Hepatocyte (in vitro differentiated cells): ENCODE measurements at regions not wholly inside any gene's neighbourhood (a gene's known extent, or its start where the extent isn't known, plus 50 kb on each side); places are given as distances from the start of the nearest gene placed in this dataset.

Source experiments
- DNase-seq: peaks from one replicate; pipeline ENCODE4 v3.0.0-alpha.2; 2016; ENCODE audit warnings: low spot score
- H2AFZ ChIP-seq: fragments of 200-600 bp; sonication (generic); 2 replicates; pipeline ENCODE4 v1.6.0; 2016; ENCODE audit warnings: antibody characterized with exemption, mild to moderate bottlenecking
- H3K27ac ChIP-seq: fragments of 200-600 bp; sonication (generic); 2 replicates; pipeline ENCODE4 v1.5.1; 2016; ENCODE audit warnings: mild to moderate bottlenecking
- H3K27me3 ChIP-seq: fragments of 200-600 bp; sonication (generic); 2 replicates; pipeline ENCODE4 v1.6.1; 2016
- H3K36me3 ChIP-seq: fragments of 200-600 bp; sonication (generic); replicated peaks from 2 replicates; pipeline ENCODE4 v1.5.1; 2016; ENCODE audit warnings: low read depth; ENCODE audit not compliant: insufficient read depth
- H3K4me1 ChIP-seq: fragments of 200-600 bp; sonication (generic); 2 replicates; pipeline ENCODE4 v1.5.1; 2016; ENCODE audit warnings: mild to moderate bottlenecking, moderate library complexity; ENCODE audit not compliant: insufficient read depth
- H3K4me2 ChIP-seq: fragments of 200-600 bp; sonication (generic); 2 replicates; pipeline ENCODE4 v1.6.0; 2016
- H3K4me3 ChIP-seq: fragments of 200-600 bp; sonication (generic); 2 replicates; pipeline ENCODE4 v1.5.1; 2016; ENCODE audit warnings: mild to moderate bottlenecking
- H3K79me2 ChIP-seq: fragments of 200-600 bp; sonication (generic); 2 replicates; pipeline ENCODE4 v1.6.0; 2017; ENCODE audit warnings: mild to moderate bottlenecking
- H3K9me2 ChIP-seq: fragments of 200-600 bp; sonication (generic); replicated peaks from 2 replicates; pipeline ENCODE4 v1.6.0; 2017; ENCODE audit warnings: mild to moderate bottlenecking; ENCODE audit not compliant: insufficient read depth
- H3K9me3 ChIP-seq: fragments of 200-600 bp; sonication (generic); 2 replicates; pipeline ENCODE4 v1.5.1; 2016; ENCODE audit warnings: low read depth, mild to moderate bottlenecking
- H4K20me1 ChIP-seq: fragments of 200-600 bp; sonication (generic); 2 replicates; pipeline ENCODE4 v1.6.0; 2016; ENCODE audit warnings: mild to moderate bottlenecking; ENCODE audit not compliant: insufficient read depth, poor library complexity, severe bottlenecking
- EZH2 ChIP-seq: fragments of 200-600 bp; sonication (generic); IDR thresholded peaks from 2 replicates; pipeline ENCODE4 v1.6.1; 2016; ENCODE audit warnings: antibody characterized with exemption, mild to moderate bottlenecking, borderline replicate concordance
- EZH2phosphoT487 ChIP-seq: fragments of 200-600 bp; sonication (generic); IDR thresholded peaks from one replicate; pipeline ENCODE4 v1.6.1; 2018; ENCODE audit warnings: antibody characterized with exemption, mild to moderate bottlenecking, low read depth, moderate library complexity; ENCODE audit not compliant: unreplicated experiment, severe bottlenecking
- WGBS: methylation state at CpG from one replicate; pipeline ENCODE4 v1.1.6; 2016; ENCODE audit warnings: low lambda C conversion rate; ENCODE audit errors: missing lambda C conversion rate; 5-methylcytosine and 5-hydroxymethylcytosine counted together
- TF ChIP-seq, protein P1 (sequence below): fragments of 200-600 bp; sonication (generic); IDR thresholded peaks from 2 replicates; pipeline ENCODE4 v1.5.1; 2016; ENCODE audit warnings: antibody characterized with exemption, mild to moderate bottlenecking; ENCODE audit not compliant: poor library complexity

DNA sequence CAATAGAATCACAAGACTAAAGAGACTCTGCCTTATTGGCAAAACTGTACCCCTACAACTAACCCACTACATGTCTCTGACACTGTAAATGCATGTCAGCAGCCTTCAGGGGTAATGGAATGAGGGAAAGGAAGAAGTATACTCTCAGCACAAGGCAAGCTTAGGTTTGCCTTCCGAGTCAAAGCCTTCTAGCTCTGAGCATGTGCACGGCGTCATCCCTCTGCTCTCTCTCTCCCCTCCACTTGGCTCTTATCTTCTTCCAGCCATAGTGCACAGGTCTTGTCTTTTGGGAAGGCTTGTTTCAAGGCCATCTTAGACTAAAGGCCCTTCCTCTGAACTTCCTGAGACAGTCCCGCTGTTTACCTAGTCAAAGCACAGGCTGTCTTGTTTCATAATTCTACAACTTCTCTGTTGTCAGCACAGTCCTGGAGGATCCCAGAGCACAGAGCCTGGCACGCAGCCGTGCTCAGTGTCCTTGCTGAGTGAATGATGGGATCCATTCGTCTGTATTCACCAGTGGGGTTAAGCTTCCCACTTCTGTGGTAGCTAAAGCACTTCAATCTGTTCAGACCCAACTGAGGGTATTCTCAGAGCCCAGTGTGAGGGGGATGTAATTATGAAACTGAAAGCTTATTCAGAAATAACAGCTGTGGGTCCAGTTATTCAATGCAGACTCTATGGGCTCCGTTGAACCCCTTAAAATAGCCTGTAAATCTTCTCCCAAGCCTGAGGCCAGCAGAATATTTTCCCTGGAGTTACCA, 166.5 kb upstream of the PLD5 start:
- no peaks in the 10 kb centered on the region for H3K9me2 ChIP-seq
- no peaks in the 10 kb centered on the region for H3K36me3 ChIP-seq
- H3K4me3 ChIP-seq = no peak overlapping the region
- H4K20me1 ChIP-seq = no peaks in the 10 kb centered on the region
- H3K4me1 ChIP-seq = no peaks in the 10 kb centered on the region
- H3K27ac ChIP-seq = no peak overlapping the region
- no peaks in the 10 kb centered on the region for H3K9me3 ChIP-seq
- 80% methylated on average over 8 of the region's 8 CpGs for WGBS
- H3K4me2 ChIP-seq = no peak overlapping the region
- H3K79me2 ChIP-seq = no peaks in the 10 kb centered on the region
- no peaks in the 10 kb centered on the region for H3K27me3 ChIP-seq
- no peak for DNase-seq
- TF ChIP-seq, protein P1, sequence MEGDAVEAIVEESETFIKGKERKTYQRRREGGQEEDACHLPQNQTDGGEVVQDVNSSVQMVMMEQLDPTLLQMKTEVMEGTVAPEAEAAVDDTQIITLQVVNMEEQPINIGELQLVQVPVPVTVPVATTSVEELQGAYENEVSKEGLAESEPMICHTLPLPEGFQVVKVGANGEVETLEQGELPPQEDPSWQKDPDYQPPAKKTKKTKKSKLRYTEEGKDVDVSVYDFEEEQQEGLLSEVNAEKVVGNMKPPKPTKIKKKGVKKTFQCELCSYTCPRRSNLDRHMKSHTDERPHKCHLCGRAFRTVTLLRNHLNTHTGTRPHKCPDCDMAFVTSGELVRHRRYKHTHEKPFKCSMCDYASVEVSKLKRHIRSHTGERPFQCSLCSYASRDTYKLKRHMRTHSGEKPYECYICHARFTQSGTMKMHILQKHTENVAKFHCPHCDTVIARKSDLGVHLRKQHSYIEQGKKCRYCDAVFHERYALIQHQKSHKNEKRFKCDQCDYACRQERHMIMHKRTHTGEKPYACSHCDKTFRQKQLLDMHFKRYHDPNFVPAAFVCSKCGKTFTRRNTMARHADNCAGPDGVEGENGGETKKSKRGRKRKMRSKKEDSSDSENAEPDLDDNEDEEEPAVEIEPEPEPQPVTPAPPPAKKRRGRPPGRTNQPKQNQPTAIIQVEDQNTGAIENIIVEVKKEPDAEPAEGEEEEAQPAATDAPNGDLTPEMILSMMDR = no peak
- TF ChIP-seq EZH2 = no peak
- TF ChIP-seq EZH2phosphoT487 = no peak
- no peak overlapping the region for H2AFZ ChIP-seq

- Histone ChIP-seq H2AFZ (no peak overlapping the region), H3K9me2 (no peaks in the 10 kb centered on the region), H3K36me3 (no peaks in the 10 kb centered on the region), H3K79me2 (no peaks in the 10 kb centered on the region), H3K4me3 (no peak overlapping the region), H3K4me1 (no peaks in the 10 kb centered on the region), H3K4me2 (no peak overlapping the region), H4K20me1 (no peaks in the 10 kb centered on the region), H3K27me3 (no peaks in the 10 kb centered on the region), H3K27ac (no peak overlapping the region), H3K9me3 (no peaks in the 10 kb centered on the region)
- TF ChIP-seq EZH2phosphoT487 (no peak), EZH2 (no peak)
- TF ChIP-seq, protein P1 = no peak
- DNase-seq = no peak
- 94% methylated on average over 17 of the region's 17 CpGs for WGBS
Observed at GRCh38 chr1:242689378-242689777, 164.9 kb upstream of the PLD5 start.

- H3K27ac ChIP-seq = no peak overlapping the region
- TF ChIP-seq EZH2phosphoT487 (no peak), EZH2 (no peak)
- TF ChIP-seq, protein P1 = no peak
- no peaks in the 10 kb centered on the region for H3K9me2 ChIP-seq
- DNase-seq = no peak
- H2AFZ ChIP-seq = no peak overlapping the region
- no peaks in the 10 kb centered on the region for H3K4me1 ChIP-seq
- no peaks in the 10 kb centered on the region for H3K9me3 ChIP-seq
- no peaks in the 10 kb centered on the region for H4K20me1 ChIP-seq
- H3K4me2 ChIP-seq = no peak overlapping the region
- H3K27me3 ChIP-seq = no peaks in the 10 kb centered on the region
- no peak overlapping the region for H3K4me3 ChIP-seq
- no peaks in the 10 kb centered on the region for H3K79me2 ChIP-seq
- no peaks in the 10 kb centered on the region for H3K36me3 ChIP-seq
- WGBS = 88% methylated on average over 10 of the region's 10 CpGs
Observed at GRCh38 chr1:242674951-242675645, 150.6 kb upstream of the PLD5 start.
